ENCODE measurements at regions not wholly inside any gene's neighbourhood (a gene's known extent, or its start where the extent isn't known, plus 50 kb on each side); places are given as distances from the start of the nearest gene placed in this dataset.
A peak's percentile ranks its signal among the peaks of the same experiment; 100 is the strongest.

DNA sequence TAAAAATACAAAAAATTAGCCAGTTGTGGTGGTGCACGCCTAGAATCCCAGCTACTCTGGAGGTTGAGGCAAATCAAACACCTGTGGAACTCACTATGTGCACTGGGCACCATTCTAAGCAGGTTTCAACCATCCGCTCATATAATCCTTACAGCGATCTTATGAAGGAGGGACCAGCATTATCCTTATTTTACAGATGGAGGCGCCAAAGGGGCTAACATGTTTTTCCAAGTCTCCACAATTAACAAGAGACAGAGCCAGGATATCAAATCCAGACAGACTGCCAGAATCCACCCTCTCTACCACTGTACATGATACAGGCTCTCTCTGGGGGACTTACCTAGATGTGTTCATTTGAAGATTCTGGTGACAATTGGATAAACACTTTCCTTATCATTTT lies 479.0 kb downstream of the XYLT1 start:
- no peak overlapping the region for H3K56ac ChIP-seq (replicated peaks; ENCODE audit: insufficient read length, low read depth, low read length)
- no peaks in the 10 kb centered on the region for H3K4me1 ChIP-seq (replicated peaks in 1 of 4; ENCODE audit: control insufficient read depth in 3 of 4, insufficient read depth in 4 of 4, low read length in 3 of 4)
- H4K20me1 ChIP-seq (replicated peaks in 1 of 2; ENCODE audit: control insufficient read depth in 1 of 2, insufficient read depth in 2 of 2, low read length in 2 of 2) = no peaks in the 10 kb centered on the region
- H2BK20ac ChIP-seq (ENCODE audit: low read length) = no peak overlapping the region
- no peak overlapping the region for H3K4me3 ChIP-seq (ENCODE audit: extremely low read depth in 1 of 4, insufficient read depth in 2 of 4, low read depth in 3 of 4, low read length in 4 of 4)
- H2BK120ac ChIP-seq (replicated peaks; ENCODE audit: low read depth, low read length) = no peak overlapping the region
- H3K79me1 ChIP-seq (ENCODE audit: low read depth, low read length) = no peaks in the 10 kb centered on the region
- no peak overlapping the region for H4K91ac ChIP-seq (replicated peaks; ENCODE audit: insufficient read length, low read length)
- H3K4me2 ChIP-seq (ENCODE audit: insufficient read depth in 1 of 2, low read depth in 2 of 2, low read length in 2 of 2) = no peak overlapping the region
- no peak overlapping the region for H2BK15ac ChIP-seq (ENCODE audit: low read length)
- H3K36me3 ChIP-seq (ENCODE audit: control insufficient read depth in 2 of 4, insufficient read depth in 4 of 4, low read length in 3 of 4) = no peaks in the 10 kb centered on the region
- H3K79me2 ChIP-seq (ENCODE audit: control insufficient read depth in 1 of 2, insufficient read depth in 2 of 2, low read length in 2 of 2) = no peaks in the 10 kb centered on the region
- no peaks in the 10 kb centered on the region for H3K27me3 ChIP-seq (replicated peaks in 1 of 4; ENCODE audit: control insufficient read depth in 3 of 4, extremely low read depth in 1 of 4, insufficient read depth in 3 of 4, low read length in 3 of 4)
- WGBS, 2 experiments (ENCODE audit: extremely low coverage in 1 of 2, insufficient coverage in 1 of 2, insufficient read length in 1 of 2, insufficient replicate concordance in 2 of 2, low coverage in 1 of 2, low lambda C conversion rate in 2 of 2, missing lambda C conversion rate in 1 of 2) = 91% methylated on average over 4 of the region's 4 CpGs; no CpG with 5 or more reads in 1 of the 2 experiments
- H2AFZ ChIP-seq (ENCODE audit: low read length) = no peak overlapping the region
- H2AK5ac ChIP-seq (ENCODE audit: low read depth, low read length) = no peak overlapping the region
- FAIRE-seq = no peak
- H3K14ac ChIP-seq (ENCODE audit: insufficient read length) = no peak overlapping the region
- no peak overlapping the region for H3K4ac ChIP-seq (replicated peaks; ENCODE audit: insufficient read length, low read depth, low read length)
- CTCF ChIA-PET (ENCODE audit: partially characterized antibody) = interaction anchor here (1.1 to 1.2 kb wide), 2 partner anchors 27 to 163 kb away, joined by 4 read pairs; no protein-coding TSS in a partner anchor
- no peak overlapping the region for H3K23ac ChIP-seq (ENCODE audit: insufficient read length)
- POLR2A ChIA-PET (ENCODE audit: partially characterized antibody) = no interaction called here
- no peak overlapping the region for H4K5ac ChIP-seq (ENCODE audit: insufficient read length, low read depth, low read length)
- no peak overlapping the region for H3K27ac ChIP-seq (ENCODE audit: low read depth, low read length)
- no peak overlapping the region for H4K8ac ChIP-seq (ENCODE audit: extremely low read depth, insufficient read depth, low read length)
- no peak overlapping the region for H2BK5ac ChIP-seq (ENCODE audit: low read depth, low read length)
- H3K18ac ChIP-seq (ENCODE audit: extremely low read depth, low read length) = no peak overlapping the region
- H3K23me2 ChIP-seq (ENCODE audit: low read depth, low read length) = no peaks in the 10 kb centered on the region
- H2BK12ac ChIP-seq (ENCODE audit: low read depth, low read length) = no peak overlapping the region
- DNase-seq (ENCODE audit: low read depth in 1 of 2, low spot score in 2 of 2) = no peak
- H3K9me3 ChIP-seq (ENCODE audit: insufficient read depth in 2 of 2, low read depth in 1 of 2, low read length in 1 of 2) = no peaks in the 10 kb centered on the region
- peak; percentile 20 to 35; a peak in 2 of 4 replicates for TF ChIP-seq RAD21 (IDR thresholded peaks at IDR 0.05 in 1 of 2, conservative IDR thresholded peaks at IDR 0.05 in 1 of 2; ENCODE audit: low read depth in 2 of 2, low read length in 2 of 2)
- TF ChIP-seq YY1 (IDR thresholded peaks at IDR 0.05; ENCODE audit: low read depth, low read length) = no peak
- TF ChIP-seq SRF (IDR thresholded peaks at IDR 0.05; ENCODE audit: low read depth, low read length) = no peak
- TF ChIP-seq, protein P1, sequence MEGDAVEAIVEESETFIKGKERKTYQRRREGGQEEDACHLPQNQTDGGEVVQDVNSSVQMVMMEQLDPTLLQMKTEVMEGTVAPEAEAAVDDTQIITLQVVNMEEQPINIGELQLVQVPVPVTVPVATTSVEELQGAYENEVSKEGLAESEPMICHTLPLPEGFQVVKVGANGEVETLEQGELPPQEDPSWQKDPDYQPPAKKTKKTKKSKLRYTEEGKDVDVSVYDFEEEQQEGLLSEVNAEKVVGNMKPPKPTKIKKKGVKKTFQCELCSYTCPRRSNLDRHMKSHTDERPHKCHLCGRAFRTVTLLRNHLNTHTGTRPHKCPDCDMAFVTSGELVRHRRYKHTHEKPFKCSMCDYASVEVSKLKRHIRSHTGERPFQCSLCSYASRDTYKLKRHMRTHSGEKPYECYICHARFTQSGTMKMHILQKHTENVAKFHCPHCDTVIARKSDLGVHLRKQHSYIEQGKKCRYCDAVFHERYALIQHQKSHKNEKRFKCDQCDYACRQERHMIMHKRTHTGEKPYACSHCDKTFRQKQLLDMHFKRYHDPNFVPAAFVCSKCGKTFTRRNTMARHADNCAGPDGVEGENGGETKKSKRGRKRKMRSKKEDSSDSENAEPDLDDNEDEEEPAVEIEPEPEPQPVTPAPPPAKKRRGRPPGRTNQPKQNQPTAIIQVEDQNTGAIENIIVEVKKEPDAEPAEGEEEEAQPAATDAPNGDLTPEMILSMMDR (IDR thresholded peaks at IDR 0.05; ENCODE audit: control extremely low read depth in 1 of 3, insufficient read depth in 1 of 3, low read depth in 1 of 3, low read length in 3 of 3) = peak in 1 of 3 experiments; percentile 21; a peak in 1 of 4 replicates
- no peak overlapping the region for H3K9ac ChIP-seq (replicated peaks in 1 of 4; ENCODE audit: extremely low read depth in 1 of 4, low read depth in 3 of 4, low read length in 3 of 4)

Measured in H1 (cell line).